ENCODE measurements at regions not wholly inside any gene's neighbourhood (a gene's known extent, or its start where the extent isn't known, plus 50 kb on each side); places are given as distances from the start of the nearest gene placed in this dataset.

- no peak overlapping the region for H3K4me3 ChIP-seq (ENCODE audit: low read length in 2 of 2)
- 84% methylated on average over 8 of the region's 8 CpGs for WGBS
These were observed 154.9 kb downstream of the WNT5A start for GRCh38 chr3:55332176-55332575.

GRCh38 chr3:55331524-55331923 is 155.6 kb downstream of the WNT5A start:
- H3K4me3 ChIP-seq (ENCODE audit: low read length in 2 of 2), result no peak overlapping the region
- peaks cover 0 to 5% of the 10 kb centered on the region in 2 donors for H3K9me3 ChIP-seq (ENCODE audit: control insufficient read depth in 2 of 2, insufficient read depth in 1 of 2, low read length in 1 of 2)
- DNase-seq (ENCODE audit: low read depth in 6 of 9, low spot score in 9 of 9), result no peak
- no peaks in the 10 kb centered on the region for H3K36me3 ChIP-seq (ENCODE audit: control insufficient read depth in 2 of 2, insufficient read depth in 2 of 2, low read length in 1 of 2)
- H3K27ac ChIP-seq (ENCODE audit: low read depth in 1 of 2, low read length in 1 of 2), result no peak overlapping the region
- WGBS, result 88% methylated on average over 2 of the region's 2 CpGs
- H3K27me3 ChIP-seq (ENCODE audit: control insufficient read depth in 2 of 2, insufficient read depth in 1 of 2, low read length in 1 of 2), result no peaks in the 10 kb centered on the region
- no peaks in the 10 kb centered on the region for H3K4me1 ChIP-seq (ENCODE audit: control insufficient read depth in 2 of 2, insufficient read depth in 2 of 2, low read length in 2 of 2)

More at GRCh38 chr3:55332176-55332575, 154.9 kb downstream of the WNT5A start:
- H3K9me3 ChIP-seq (ENCODE audit: control insufficient read depth in 2 of 2, insufficient read depth in 1 of 2, low read length in 1 of 2), result peaks cover 0 to 6% of the 10 kb centered on the region in 2 donors
- no peaks in the 10 kb centered on the region for H3K27me3 ChIP-seq (ENCODE audit: control insufficient read depth in 2 of 2, insufficient read depth in 1 of 2, low read length in 1 of 2)
- no peaks in the 10 kb centered on the region for H3K4me1 ChIP-seq (ENCODE audit: control insufficient read depth in 2 of 2, insufficient read depth in 2 of 2, low read length in 2 of 2)
- H3K27ac ChIP-seq (ENCODE audit: low read depth in 1 of 2, low read length in 1 of 2), result no peak overlapping the region
- DNase-seq (ENCODE audit: low read depth in 6 of 9, low spot score in 9 of 9), result no peak
- no peaks in the 10 kb centered on the region for H3K36me3 ChIP-seq (ENCODE audit: control insufficient read depth in 2 of 2, insufficient read depth in 2 of 2, low read length in 1 of 2)

DNA sequence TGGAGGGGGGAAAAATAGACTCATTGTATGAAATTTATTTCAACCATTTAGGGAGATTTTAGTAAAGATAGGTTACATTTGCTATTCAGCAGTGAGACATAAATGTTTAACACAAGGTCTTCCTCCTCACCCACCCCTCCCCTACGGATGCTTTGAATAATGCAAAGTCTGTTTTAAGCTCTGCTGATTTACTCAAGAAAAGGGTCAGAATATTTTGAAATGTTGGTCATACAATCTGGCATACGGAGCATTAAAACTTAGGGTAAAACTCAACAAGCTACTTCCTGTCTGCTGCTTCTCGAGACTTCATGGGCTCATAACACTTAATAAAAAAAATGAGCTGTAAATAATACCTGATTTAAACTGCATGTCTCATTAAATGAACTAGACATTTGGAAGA is 156.3 kb downstream of the WNT5A start:
- H3K9me3 ChIP-seq (ENCODE audit: control insufficient read depth in 2 of 2, insufficient read depth in 1 of 2, low read length in 1 of 2), result no peaks in the 10 kb centered on the region
- WGBS, result 80% methylated on average over 3 of the region's 3 CpGs
- no peaks in the 10 kb centered on the region for H3K27me3 ChIP-seq (ENCODE audit: control insufficient read depth in 2 of 2, insufficient read depth in 1 of 2, low read length in 1 of 2)
- no peaks in the 10 kb centered on the region for H3K4me1 ChIP-seq (ENCODE audit: control insufficient read depth in 2 of 2, insufficient read depth in 2 of 2, low read length in 2 of 2)
- no peak overlapping the region for H3K4me3 ChIP-seq (ENCODE audit: low read length in 2 of 2)
- DNase-seq (ENCODE audit: low read depth in 6 of 9, low spot score in 9 of 9), result no peak
- no peak overlapping the region for H3K27ac ChIP-seq (ENCODE audit: low read depth in 1 of 2, low read length in 1 of 2)
- H3K36me3 ChIP-seq (ENCODE audit: control insufficient read depth in 2 of 2, insufficient read depth in 2 of 2, low read length in 1 of 2), result no peaks in the 10 kb centered on the region

DNA sequence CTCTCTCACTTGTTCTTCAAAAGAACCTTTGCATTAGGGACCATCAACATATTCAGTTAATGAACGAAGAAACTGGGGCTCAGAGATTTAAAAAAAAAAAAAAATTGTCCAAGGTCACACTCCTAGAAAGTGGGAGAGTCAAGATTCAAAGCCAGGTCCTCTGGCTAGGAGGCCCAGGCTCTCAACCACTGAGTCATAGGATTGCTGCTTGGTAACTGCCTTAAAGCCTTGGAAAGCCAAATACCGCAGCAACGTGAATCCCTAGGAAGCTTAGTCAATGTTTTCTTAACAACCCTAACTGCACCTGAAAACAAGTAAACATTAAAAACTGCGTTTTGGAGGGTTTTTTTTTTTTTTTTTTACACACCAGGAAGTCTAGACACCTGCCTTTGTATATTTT is 156.8 kb downstream of the WNT5A start:
- Histone ChIP-seq H3K4me1 (ENCODE audit: control insufficient read depth in 2 of 2, insufficient read depth in 2 of 2, low read length in 2 of 2) (no peaks in the 10 kb centered on the region), H3K27me3 (ENCODE audit: control insufficient read depth in 2 of 2, insufficient read depth in 1 of 2, low read length in 1 of 2) (no peaks in the 10 kb centered on the region), H3K9me3 (ENCODE audit: control insufficient read depth in 2 of 2, insufficient read depth in 1 of 2, low read length in 1 of 2) (no peaks in the 10 kb centered on the region), H3K27ac (ENCODE audit: low read depth in 1 of 2, low read length in 1 of 2) (no peak overlapping the region), H3K36me3 (ENCODE audit: control insufficient read depth in 2 of 2, insufficient read depth in 2 of 2, low read length in 1 of 2) (no peaks in the 10 kb centered on the region), H3K4me3 (ENCODE audit: low read length in 2 of 2) (no peak overlapping the region)
- DNase-seq (ENCODE audit: low read depth in 6 of 9, low spot score in 9 of 9), result no peak
- WGBS, result 68% methylated on average over 4 of the region's 4 CpGs

DNA sequence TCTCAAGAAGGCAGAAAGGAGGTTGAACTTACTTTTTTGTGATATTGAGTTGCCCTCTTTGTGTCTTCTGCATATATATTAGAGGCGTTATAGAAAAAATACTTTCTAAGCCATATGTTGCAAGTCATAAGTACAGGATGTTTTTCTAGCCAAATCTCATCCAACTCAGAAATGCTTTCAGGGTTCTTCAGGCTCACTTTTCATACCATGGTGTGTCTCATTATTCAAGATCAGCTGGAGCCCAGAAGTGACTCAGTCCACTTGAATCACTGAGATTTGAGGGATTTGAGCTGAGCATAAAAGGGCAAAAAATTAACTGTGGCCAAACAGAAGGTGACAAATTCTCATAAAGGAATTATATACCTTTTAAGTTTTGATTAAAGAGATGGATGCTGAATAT is 157.3 kb downstream of the WNT5A start:
- Histone ChIP-seq H3K4me3 (ENCODE audit: low read length in 2 of 2) (no peak overlapping the region), H3K9me3 (ENCODE audit: control insufficient read depth in 2 of 2, insufficient read depth in 1 of 2, low read length in 1 of 2) (no peaks in the 10 kb centered on the region), H3K27me3 (ENCODE audit: control insufficient read depth in 2 of 2, insufficient read depth in 1 of 2, low read length in 1 of 2) (no peaks in the 10 kb centered on the region), H3K36me3 (ENCODE audit: control insufficient read depth in 2 of 2, insufficient read depth in 2 of 2, low read length in 1 of 2) (no peaks in the 10 kb centered on the region), H3K27ac (ENCODE audit: low read depth in 1 of 2, low read length in 1 of 2) (no peak overlapping the region), H3K4me1 (ENCODE audit: control insufficient read depth in 2 of 2, insufficient read depth in 2 of 2, low read length in 2 of 2) (no peaks in the 10 kb centered on the region)
- no peak for DNase-seq (ENCODE audit: low read depth in 6 of 9, low spot score in 9 of 9)
- 96% methylated on average over 1 of the region's 1 CpG for WGBS

DNA sequence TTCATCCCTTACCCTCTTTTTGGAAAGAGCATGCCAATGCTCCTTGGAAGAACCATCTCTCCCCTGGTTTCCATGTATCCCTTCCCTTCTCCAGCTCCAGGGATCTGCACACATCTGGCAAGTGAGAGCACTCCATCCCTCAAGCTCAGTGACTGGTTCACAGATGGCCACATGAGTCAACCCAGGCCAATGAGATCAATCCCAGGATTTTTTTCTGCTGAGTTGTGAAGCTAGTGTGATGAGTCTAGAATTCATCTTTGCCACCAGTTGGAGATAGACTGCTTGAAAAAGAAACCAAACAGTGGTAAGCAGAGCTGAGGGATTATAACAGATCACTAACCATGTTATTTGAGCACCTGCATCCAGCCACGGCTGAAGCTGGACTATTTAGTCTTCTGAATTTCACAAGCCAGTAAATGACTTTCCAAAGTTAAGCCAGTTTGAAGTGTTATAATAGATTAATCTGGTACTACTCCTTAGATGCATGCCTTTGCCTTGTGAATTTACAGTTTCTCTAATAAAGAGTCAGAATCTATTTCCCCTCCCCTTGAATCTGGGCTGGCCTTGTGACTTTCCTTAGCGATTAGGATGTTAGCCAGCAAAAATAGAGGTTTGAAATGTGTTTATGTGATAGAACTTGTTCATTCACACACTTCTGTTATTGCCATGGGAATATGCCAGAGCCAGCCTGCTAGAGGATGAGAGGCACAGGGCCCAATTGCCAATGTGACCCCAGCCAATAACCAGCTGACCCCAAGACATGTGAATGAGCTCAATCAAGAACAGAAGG is 159.8 kb downstream of the WNT5A start:
- H3K36me3 ChIP-seq (ENCODE audit: control insufficient read depth in 2 of 2, insufficient read depth in 2 of 2, low read length in 1 of 2), result no peaks in the 10 kb centered on the region
- 97% methylated on average over 2 of the region's 2 CpGs for WGBS
- H3K4me1 ChIP-seq (ENCODE audit: control insufficient read depth in 2 of 2, insufficient read depth in 2 of 2, low read length in 2 of 2), result no peaks in the 10 kb centered on the region
- H3K9me3 ChIP-seq (ENCODE audit: control insufficient read depth in 2 of 2, insufficient read depth in 1 of 2, low read length in 1 of 2), result no peaks in the 10 kb centered on the region
- no peak for DNase-seq (ENCODE audit: low read depth in 6 of 9, low spot score in 9 of 9)
- H3K27ac ChIP-seq (ENCODE audit: low read depth in 1 of 2, low read length in 1 of 2), result no peak overlapping the region
- H3K4me3 ChIP-seq (ENCODE audit: low read length in 2 of 2), result no peak overlapping the region
- H3K27me3 ChIP-seq (ENCODE audit: control insufficient read depth in 2 of 2, insufficient read depth in 1 of 2, low read length in 1 of 2), result no peaks in the 10 kb centered on the region

DNA sequence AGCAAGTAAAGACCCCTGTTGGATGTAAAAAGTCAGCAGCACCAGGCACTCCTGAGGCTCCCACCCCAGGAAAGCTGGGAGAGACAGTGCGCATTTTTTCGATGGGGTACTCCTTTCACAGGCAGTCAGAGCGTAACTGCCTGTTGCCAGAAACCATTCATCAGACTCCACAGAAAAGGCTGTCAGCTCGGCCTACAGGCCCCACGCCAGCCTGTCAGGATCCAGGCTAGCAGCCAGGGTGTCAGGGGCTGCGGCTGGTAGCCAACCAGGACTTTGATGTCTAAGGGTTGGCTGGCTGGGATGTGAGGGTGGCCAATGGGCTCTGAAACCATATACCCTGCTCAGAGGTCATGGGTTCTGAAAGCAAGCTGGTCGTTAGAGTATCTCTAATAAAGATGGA is 164.5 kb downstream of the WNT5A start:
- Histone ChIP-seq H3K27me3 (ENCODE audit: control insufficient read depth in 2 of 2, insufficient read depth in 1 of 2, low read length in 1 of 2) (no peaks in the 10 kb centered on the region), H3K4me1 (ENCODE audit: control insufficient read depth in 2 of 2, insufficient read depth in 2 of 2, low read length in 2 of 2) (no peaks in the 10 kb centered on the region), H3K36me3 (ENCODE audit: control insufficient read depth in 2 of 2, insufficient read depth in 2 of 2, low read length in 1 of 2) (no peaks in the 10 kb centered on the region), H3K9me3 (ENCODE audit: control insufficient read depth in 2 of 2, insufficient read depth in 1 of 2, low read length in 1 of 2) (no peaks in the 10 kb centered on the region), H3K4me3 (ENCODE audit: low read length in 2 of 2) (no peak overlapping the region), H3K27ac (ENCODE audit: low read depth in 1 of 2, low read length in 1 of 2) (no peak overlapping the region)
- WGBS, result 80% methylated on average over 7 of the region's 7 CpGs
- no peak for DNase-seq (ENCODE audit: low read depth in 6 of 9, low spot score in 9 of 9)

- Histone ChIP-seq H3K4me1 (ENCODE audit: control insufficient read depth in 2 of 2, insufficient read depth in 2 of 2, low read length in 2 of 2) (no peaks in the 10 kb centered on the region), H3K9me3 (ENCODE audit: control insufficient read depth in 2 of 2, insufficient read depth in 1 of 2, low read length in 1 of 2) (no peaks in the 10 kb centered on the region), H3K27me3 (ENCODE audit: control insufficient read depth in 2 of 2, insufficient read depth in 1 of 2, low read length in 1 of 2) (no peaks in the 10 kb centered on the region), H3K36me3 (ENCODE audit: control insufficient read depth in 2 of 2, insufficient read depth in 2 of 2, low read length in 1 of 2) (no peaks in the 10 kb centered on the region), H3K27ac (ENCODE audit: low read depth in 1 of 2, low read length in 1 of 2) (no peak overlapping the region), H3K4me3 (ENCODE audit: low read length in 2 of 2) (no peak overlapping the region)
- 94% methylated on average over 1 of the region's 1 CpG for WGBS
- no peak for DNase-seq (ENCODE audit: low read depth in 6 of 9, low spot score in 9 of 9)
These were observed 166.2 kb downstream of the WNT5A start for GRCh38 chr3:55320928-55321327.

- Histone ChIP-seq H3K9me3 (ENCODE audit: control insufficient read depth in 2 of 2, insufficient read depth in 1 of 2, low read length in 1 of 2) (no peaks in the 10 kb centered on the region), H3K4me1 (ENCODE audit: control insufficient read depth in 2 of 2, insufficient read depth in 2 of 2, low read length in 2 of 2) (no peaks in the 10 kb centered on the region), H3K27me3 (ENCODE audit: control insufficient read depth in 2 of 2, insufficient read depth in 1 of 2, low read length in 1 of 2) (no peaks in the 10 kb centered on the region)
These were observed 171.7 kb downstream of the WNT5A start for GRCh38 chr3:55315396-55315795.

More at GRCh38 chr3:55315396-55315795, 171.7 kb downstream of the WNT5A start:
- no peak overlapping the region for H3K27ac ChIP-seq (ENCODE audit: low read depth in 1 of 2, low read length in 1 of 2)
- no peak overlapping the region for H3K4me3 ChIP-seq (ENCODE audit: low read length in 2 of 2)
- no peak for DNase-seq (ENCODE audit: low read depth in 6 of 9, low spot score in 9 of 9)
- WGBS, result 64% methylated on average over 3 of the region's 3 CpGs
- no peaks in the 10 kb centered on the region for H3K36me3 ChIP-seq (ENCODE audit: control insufficient read depth in 2 of 2, insufficient read depth in 2 of 2, low read length in 1 of 2)

All from thymus (tissue), 11 donors.